DOHH2 (cell line): ENCODE measurements at regions not wholly inside any gene's neighbourhood (a gene's known extent, or its start where the extent isn't known, plus 50 kb on each side); places are given as distances from the start of the nearest gene placed in this dataset.

ENCODE experiments used
- H3F3A ChIP-seq: fragments of 200-600 bp; sonication (generic), shearing (Covaris generic); 2 replicates; pipeline ENCODE4 v1.6.0; 2016; ENCODE audit warnings: antibody characterized with exemption, mild to moderate bottlenecking; ENCODE audit not compliant: control insufficient read depth, insufficient read depth
- H3K27ac ChIP-seq: fragments of 200-600 bp; sonication (generic); 2 replicates; pipeline ENCODE4 v1.5.1; 2014; ENCODE audit warnings: low read depth, mild to moderate bottlenecking, low read length, moderate library complexity
- H3K27me3 ChIP-seq: fragments of 200-600 bp; sonication (generic); 2 replicates; pipeline ENCODE4 v1.6.1; 2014; ENCODE audit warnings: mild to moderate bottlenecking, low read length, mixed read lengths; ENCODE audit not compliant: control insufficient read depth
- H3K36me3 ChIP-seq: fragments of 200-600 bp; sonication (generic); 2 replicates; pipeline ENCODE4 v1.6.1; 2014; ENCODE audit warnings: mild to moderate bottlenecking, low read length, moderate library complexity, mixed read lengths; ENCODE audit not compliant: control insufficient read depth
- H3K4me1 ChIP-seq: fragments of 200-600 bp; sonication (generic); 2 replicates; pipeline ENCODE4 v1.6.1; 2014; ENCODE audit warnings: mild to moderate bottlenecking, low read length, mixed read lengths; ENCODE audit not compliant: control insufficient read depth
- H3K4me2 ChIP-seq: fragments of 200-600 bp; sonication (generic); 2 replicates; pipeline ENCODE4 v1.6.0; 2014; ENCODE audit warnings: mild to moderate bottlenecking, low read length, moderate library complexity
- H3K4me3 ChIP-seq: fragments of 200-600 bp; sonication (generic); 2 replicates; pipeline ENCODE4 v1.5.1; 2014; ENCODE audit warnings: mild to moderate bottlenecking, low read length, mixed read lengths
- H3K79me2 ChIP-seq: fragments of 200-600 bp; sonication (generic); 2 replicates; pipeline ENCODE4 v1.6.1; 2014; ENCODE audit warnings: mild to moderate bottlenecking, low read length, mixed read lengths; ENCODE audit not compliant: control insufficient read depth
- H3K9me2 ChIP-seq: fragments of 200-600 bp; sonication (generic); replicated peaks from 2 replicates; pipeline ENCODE4 v1.6.1; 2014; ENCODE audit warnings: mild to moderate bottlenecking, low read length, mixed read lengths; ENCODE audit not compliant: control insufficient read depth
- H3K9me3 ChIP-seq: fragments of 200-600 bp; sonication (generic); 2 replicates; pipeline ENCODE4 v1.6.1; 2014; ENCODE audit warnings: antibody characterized with exemption, low read length, mixed read lengths; ENCODE audit not compliant: control insufficient read depth, insufficient read depth
- H4K20me1 ChIP-seq: fragments of 200-600 bp; sonication (generic); 2 replicates; pipeline ENCODE4 v1.6.0; 2014; ENCODE audit warnings: low read depth, mild to moderate bottlenecking, antibody characterized with exemption, low read length, moderate library complexity; ENCODE audit not compliant: control insufficient read depth, insufficient read depth
- EZH2phosphoT487 ChIP-seq: fragments of 200-600 bp; sonication (generic); IDR thresholded peaks from 2 replicates; pipeline ENCODE4 v1.6.1; 2017; ENCODE audit warnings: borderline replicate concordance, mild to moderate bottlenecking, antibody characterized with exemption, low read length, moderate library complexity, mixed read lengths
- TF ChIP-seq, protein P1 (sequence below): fragments of 200-600 bp; sonication (generic); IDR thresholded peaks from one replicate; pipeline ENCODE4 v1.5.1; 2014; ENCODE audit warnings: antibody characterized with exemption, mild to moderate bottlenecking, low read depth, low read length; ENCODE audit not compliant: poor library complexity, severe bottlenecking

GRCh38 chr11:45551191-45551713, 114.2 kb downstream of the CHST1 start:
- Histone ChIP-seq H3K27ac (no peak overlapping the region), H3K9me3 (no peaks in the 10 kb centered on the region), H3K36me3 (no peaks in the 10 kb centered on the region), H3K4me3 (no peak overlapping the region), H3K9me2 (no peaks in the 10 kb centered on the region), H4K20me1 (no peaks in the 10 kb centered on the region), H3K27me3 (peaks cover under 1% of the 10 kb centered on the region; the same call in 1 of the 2 replicates), H3K4me2 (no peak overlapping the region), H3K4me1 (no peaks in the 10 kb centered on the region), H3F3A (no peaks in the 10 kb centered on the region), H3K79me2 (no peaks in the 10 kb centered on the region)
- TF ChIP-seq EZH2phosphoT487: no peak
- TF ChIP-seq, protein P1, sequence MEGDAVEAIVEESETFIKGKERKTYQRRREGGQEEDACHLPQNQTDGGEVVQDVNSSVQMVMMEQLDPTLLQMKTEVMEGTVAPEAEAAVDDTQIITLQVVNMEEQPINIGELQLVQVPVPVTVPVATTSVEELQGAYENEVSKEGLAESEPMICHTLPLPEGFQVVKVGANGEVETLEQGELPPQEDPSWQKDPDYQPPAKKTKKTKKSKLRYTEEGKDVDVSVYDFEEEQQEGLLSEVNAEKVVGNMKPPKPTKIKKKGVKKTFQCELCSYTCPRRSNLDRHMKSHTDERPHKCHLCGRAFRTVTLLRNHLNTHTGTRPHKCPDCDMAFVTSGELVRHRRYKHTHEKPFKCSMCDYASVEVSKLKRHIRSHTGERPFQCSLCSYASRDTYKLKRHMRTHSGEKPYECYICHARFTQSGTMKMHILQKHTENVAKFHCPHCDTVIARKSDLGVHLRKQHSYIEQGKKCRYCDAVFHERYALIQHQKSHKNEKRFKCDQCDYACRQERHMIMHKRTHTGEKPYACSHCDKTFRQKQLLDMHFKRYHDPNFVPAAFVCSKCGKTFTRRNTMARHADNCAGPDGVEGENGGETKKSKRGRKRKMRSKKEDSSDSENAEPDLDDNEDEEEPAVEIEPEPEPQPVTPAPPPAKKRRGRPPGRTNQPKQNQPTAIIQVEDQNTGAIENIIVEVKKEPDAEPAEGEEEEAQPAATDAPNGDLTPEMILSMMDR: no peak

GRCh38 chr11:45549257-45549656, 116.2 kb downstream of the CHST1 start:
- no peak overlapping the region for H3K27ac ChIP-seq
- no peaks in the 10 kb centered on the region for H3K36me3 ChIP-seq
- no peak for TF ChIP-seq EZH2phosphoT487
- TF ChIP-seq, protein P1: no peak
- no peak overlapping the region for H3K4me2 ChIP-seq
- H3K79me2 ChIP-seq: no peaks in the 10 kb centered on the region
- no peaks in the 10 kb centered on the region for H3F3A ChIP-seq
- H3K9me3 ChIP-seq: no peaks in the 10 kb centered on the region
- no peaks in the 10 kb centered on the region for H3K4me1 ChIP-seq
- H3K27me3 ChIP-seq: peaks cover 3% of the 10 kb centered on the region; the same call in 1 of the 2 replicates
- H3K9me2 ChIP-seq: no peaks in the 10 kb centered on the region
- H3K4me3 ChIP-seq: no peak overlapping the region
- no peaks in the 10 kb centered on the region for H4K20me1 ChIP-seq

DNA sequence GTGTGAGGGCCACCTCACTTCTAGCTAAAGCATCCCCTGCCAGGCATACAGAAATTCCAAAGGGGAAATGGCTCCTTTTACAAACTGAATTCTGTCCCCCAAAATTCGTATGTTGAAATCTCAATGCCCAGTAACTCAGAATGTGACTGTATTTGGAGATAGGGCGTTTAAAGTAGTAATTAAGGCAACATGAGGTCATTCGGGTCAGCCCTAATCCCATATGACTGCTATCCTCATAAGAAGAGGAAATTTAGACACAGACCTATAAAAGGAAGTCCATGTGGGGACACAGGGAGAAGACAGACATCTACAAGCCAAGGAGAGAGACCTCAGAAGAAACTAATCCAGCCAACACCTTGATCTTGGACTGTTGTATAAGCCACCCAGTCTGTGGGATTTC, 119.1 kb downstream of the CHST1 start:
- Histone ChIP-seq H3K4me3 (no peak overlapping the region), H3K27me3 (peaks cover 3% of the 10 kb centered on the region; the same call in 1 of the 2 replicates), H4K20me1 (no peaks in the 10 kb centered on the region), H3K4me1 (no peaks in the 10 kb centered on the region), H3K27ac (no peak overlapping the region), H3K36me3 (no peaks in the 10 kb centered on the region), H3K4me2 (no peak overlapping the region), H3K9me3 (no peaks in the 10 kb centered on the region), H3F3A (no peaks in the 10 kb centered on the region), H3K79me2 (no peaks in the 10 kb centered on the region), H3K9me2 (no peaks in the 10 kb centered on the region)
- no peak for TF ChIP-seq EZH2phosphoT487
- TF ChIP-seq, protein P1: no peak
